ENCODE measurements at regions not wholly inside any gene's neighbourhood (a gene's known extent, or its start where the extent isn't known, plus 50 kb on each side); places are given as distances from the start of the nearest gene placed in this dataset.

DNA sequence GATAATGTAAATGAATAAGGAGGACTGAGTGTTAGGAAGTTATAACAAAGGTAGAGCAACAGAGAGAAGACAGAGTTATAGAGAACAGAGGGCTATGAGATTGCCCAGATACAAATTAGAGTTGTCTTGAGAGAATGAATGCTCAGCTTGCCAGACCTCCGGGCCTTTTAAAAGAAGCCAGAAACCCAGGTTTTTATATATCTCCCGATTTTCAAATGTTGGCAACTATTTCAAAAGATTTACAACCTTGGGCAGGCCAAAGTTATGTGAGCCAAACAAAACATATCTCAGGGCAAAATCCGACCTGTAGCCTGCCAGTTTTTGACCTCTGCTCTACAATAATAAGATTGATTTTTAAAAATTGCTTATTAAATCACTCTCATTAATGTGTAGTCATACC lies 573.1 kb upstream of the SLC10A2 start:
- Histone ChIP-seq H3K36me3 (ENCODE audit: control insufficient read depth in 2 of 2, insufficient read depth in 1 of 2, low read length in 2 of 2) (no peaks in the 10 kb centered on the region), H3K27ac (ENCODE audit: extremely low read depth, low read depth, low read length) (no peak overlapping the region), H3K4me3 (ENCODE audit: low read depth, low read length) (no peak overlapping the region), H3K9me3 (ENCODE audit: control insufficient read depth, insufficient read depth, low read depth, low read length) (no peaks in the 10 kb centered on the region), H3K4me1 (ENCODE audit: control insufficient read depth, insufficient read depth, low read length) (no peaks in the 10 kb centered on the region)
- POLR2A ChIA-PET: no interaction called here
- CTCF ChIA-PET: no interaction called here
- TF ChIP-seq ZNF623 (tag by site-specific recombination; IDR thresholded peaks at IDR 0.05) (no peak), SALL2 (tag by site-specific recombination; IDR thresholded peaks at IDR 0.05; ENCODE audit: borderline replicate concordance) (no peak), ZNF19 (tag by site-specific recombination; IDR thresholded peaks at IDR 0.05; ENCODE audit: low read depth) (no peak), REPIN1 (tag by site-specific recombination; IDR thresholded peaks at IDR 0.05; ENCODE audit: low read depth) (no peak), ZNF776 (tag by site-specific recombination; IDR thresholded peaks at IDR 0.05; ENCODE audit: borderline replicate concordance) (no peak), ZNF311 (tag by site-specific recombination; IDR thresholded peaks at IDR 0.05; ENCODE audit: borderline replicate concordance) (no peak), ZNF621 (tag by site-specific recombination; IDR thresholded peaks at IDR 0.05) (no peak)
- TF ChIP-seq, protein P1, sequence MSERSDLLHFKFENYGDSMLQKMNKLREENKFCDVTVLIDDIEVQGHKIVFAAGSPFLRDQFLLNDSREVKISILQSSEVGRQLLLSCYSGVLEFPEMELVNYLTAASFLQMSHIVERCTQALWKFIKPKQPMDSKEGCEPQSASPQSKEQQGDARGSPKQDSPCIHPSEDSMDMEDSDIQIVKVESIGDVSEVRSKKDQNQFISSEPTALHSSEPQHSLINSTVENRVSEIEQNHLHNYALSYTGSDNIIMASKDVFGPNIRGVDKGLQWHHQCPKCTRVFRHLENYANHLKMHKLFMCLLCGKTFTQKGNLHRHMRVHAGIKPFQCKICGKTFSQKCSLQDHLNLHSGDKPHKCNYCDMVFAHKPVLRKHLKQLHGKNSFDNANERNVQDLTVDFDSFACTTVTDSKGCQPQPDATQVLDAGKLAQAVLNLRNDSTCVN (tag by site-specific recombination; optimal IDR thresholded peaks at IDR 0.05): no peak

DNA sequence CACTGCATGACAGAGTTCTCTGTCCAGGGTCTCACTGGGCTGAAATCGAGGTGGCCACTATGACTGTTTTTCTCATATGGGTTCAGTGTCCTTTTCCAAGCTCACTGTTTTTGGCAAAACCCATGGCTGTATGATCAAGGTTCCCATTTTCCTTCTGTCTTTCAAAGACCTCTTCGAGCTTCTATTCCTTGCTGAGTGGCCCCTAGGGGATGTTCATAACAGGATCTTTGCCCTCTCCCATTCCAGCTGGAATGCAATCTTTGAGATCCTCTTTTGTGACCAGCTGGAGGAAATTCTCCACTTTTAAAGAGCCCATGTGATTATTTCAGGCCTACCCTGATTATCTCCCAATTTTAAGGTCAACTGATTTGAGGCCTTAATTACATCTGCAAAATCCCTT lies 572.5 kb upstream of the SLC10A2 start:
- Histone ChIP-seq H3K27ac (ENCODE audit: extremely low read depth, low read depth, low read length) (no peak overlapping the region), H3K9me3 (ENCODE audit: control insufficient read depth, insufficient read depth, low read depth, low read length) (no peaks in the 10 kb centered on the region), H3K36me3 (ENCODE audit: control insufficient read depth in 2 of 2, insufficient read depth in 1 of 2, low read length in 2 of 2) (no peaks in the 10 kb centered on the region), H3K4me3 (ENCODE audit: low read depth, low read length) (no peak overlapping the region), H3K4me1 (ENCODE audit: control insufficient read depth, insufficient read depth, low read length) (no peaks in the 10 kb centered on the region)
- TF ChIP-seq ZNF366 (tag by site-specific recombination; conservative IDR thresholded peaks at IDR 0.05): no peak
- no peak for TF ChIP-seq SCRT1 (tag by site-specific recombination; IDR thresholded peaks at IDR 0.05; ENCODE audit: borderline replicate concordance)
- TF ChIP-seq, protein P2, sequence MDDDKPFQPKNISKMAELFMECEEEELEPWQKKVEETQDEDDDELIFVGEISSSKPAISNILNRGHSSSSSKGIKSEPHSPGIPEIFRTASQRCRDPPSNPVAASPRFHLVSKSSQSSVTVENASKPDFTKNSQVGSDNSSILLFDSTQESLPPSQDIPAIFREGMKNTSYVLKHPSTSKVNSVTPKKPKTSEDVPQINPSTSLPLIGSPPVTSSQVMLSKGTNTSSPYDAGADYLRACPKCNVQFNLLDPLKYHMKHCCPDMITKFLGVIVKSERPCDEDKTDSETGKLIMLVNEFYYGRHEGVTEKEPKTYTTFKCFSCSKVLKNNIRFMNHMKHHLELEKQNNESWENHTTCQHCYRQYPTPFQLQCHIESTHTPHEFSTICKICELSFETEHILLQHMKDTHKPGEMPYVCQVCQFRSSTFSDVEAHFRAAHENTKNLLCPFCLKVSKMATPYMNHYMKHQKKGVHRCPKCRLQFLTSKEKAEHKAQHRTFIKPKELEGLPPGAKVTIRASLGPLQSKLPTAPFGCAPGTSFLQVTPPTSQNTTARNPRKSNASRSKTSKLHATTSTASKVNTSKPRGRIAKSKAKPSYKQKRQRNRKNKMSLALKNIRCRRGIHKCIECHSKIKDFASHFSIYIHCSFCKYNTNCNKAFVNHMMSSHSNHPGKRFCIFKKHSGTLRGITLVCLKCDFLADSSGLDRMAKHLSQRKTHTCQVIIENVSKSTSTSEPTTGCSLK (tag by site-specific recombination; IDR thresholded peaks at IDR 0.05): no peak
- TF ChIP-seq MYNN (tag by site-specific recombination; IDR thresholded peaks at IDR 0.05; ENCODE audit: borderline replicate concordance): no peak
- TF ChIP-seq YY1 (tag by site-specific recombination; IDR thresholded peaks at IDR 0.05): no peak
- POLR2A ChIA-PET: no interaction called here
- CTCF ChIA-PET: no interaction called here

DNA sequence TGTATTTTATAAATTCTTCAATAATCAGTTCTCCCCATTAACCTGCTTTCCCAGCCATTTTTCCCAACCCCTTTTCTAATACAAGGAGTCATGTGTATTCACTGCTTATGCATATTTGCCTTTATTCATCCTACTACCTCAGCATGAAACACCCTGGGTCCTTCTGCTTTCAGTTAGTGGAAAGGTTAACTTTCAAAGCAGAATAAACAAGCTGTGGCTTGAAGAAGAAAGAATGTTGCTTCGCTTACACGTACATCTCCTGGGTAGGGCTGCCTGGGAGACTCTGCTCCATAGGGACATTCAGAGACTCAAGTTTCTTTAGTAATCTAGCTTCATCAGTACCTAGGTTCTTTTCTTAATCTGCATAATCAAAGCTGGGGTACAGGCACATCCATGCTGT lies 567.8 kb upstream of the SLC10A2 start:
- no peak for TF ChIP-seq ZNF341 (tag by site-specific recombination; IDR thresholded peaks at IDR 0.05; ENCODE audit: low read depth)
- TF ChIP-seq YY1 (tag by site-specific recombination; IDR thresholded peaks at IDR 0.05): no peak
- TF ChIP-seq ZNF830 (tag by site-specific recombination; IDR thresholded peaks at IDR 0.05; ENCODE audit: low read depth): no peak
- no peak for TF ChIP-seq ZNF140 (tag by site-specific recombination; IDR thresholded peaks at IDR 0.05)
- TF ChIP-seq ZNF843 (tag by site-specific recombination; IDR thresholded peaks at IDR 0.05): no peak
- TF ChIP-seq ZNF155 (tag by site-specific recombination; IDR thresholded peaks at IDR 0.05): no peak
- TF ChIP-seq HOXA7 (CRISPR knock-in tag; IDR thresholded peaks at IDR 0.05; ENCODE audit: borderline replicate concordance): no peak
- TF ChIP-seq ZNF677 (tag by site-specific recombination; IDR thresholded peaks at IDR 0.05): no peak
- TF ChIP-seq, protein P3, sequence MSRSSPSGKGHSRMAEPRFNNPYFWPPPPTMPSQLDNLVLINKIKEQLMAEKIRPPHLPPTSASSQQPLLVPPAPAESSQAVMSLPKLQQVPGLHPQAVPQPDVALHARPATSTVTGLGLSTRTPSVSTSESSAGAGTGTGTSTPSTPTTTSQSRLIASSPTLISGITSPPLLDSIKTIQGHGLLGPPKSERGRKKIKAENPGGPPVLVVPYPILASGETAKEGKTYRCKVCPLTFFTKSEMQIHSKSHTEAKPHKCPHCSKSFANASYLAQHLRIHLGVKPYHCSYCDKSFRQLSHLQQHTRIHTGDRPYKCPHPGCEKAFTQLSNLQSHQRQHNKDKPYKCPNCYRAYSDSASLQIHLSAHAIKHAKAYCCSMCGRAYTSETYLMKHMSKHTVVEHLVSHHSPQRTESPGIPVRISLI (tag by site-specific recombination; IDR thresholded peaks at IDR 0.05): no peak
- TF ChIP-seq ZNF16 (tag by site-specific recombination; IDR thresholded peaks at IDR 0.05; ENCODE audit: low read depth): no peak
- TF ChIP-seq, protein P4, sequence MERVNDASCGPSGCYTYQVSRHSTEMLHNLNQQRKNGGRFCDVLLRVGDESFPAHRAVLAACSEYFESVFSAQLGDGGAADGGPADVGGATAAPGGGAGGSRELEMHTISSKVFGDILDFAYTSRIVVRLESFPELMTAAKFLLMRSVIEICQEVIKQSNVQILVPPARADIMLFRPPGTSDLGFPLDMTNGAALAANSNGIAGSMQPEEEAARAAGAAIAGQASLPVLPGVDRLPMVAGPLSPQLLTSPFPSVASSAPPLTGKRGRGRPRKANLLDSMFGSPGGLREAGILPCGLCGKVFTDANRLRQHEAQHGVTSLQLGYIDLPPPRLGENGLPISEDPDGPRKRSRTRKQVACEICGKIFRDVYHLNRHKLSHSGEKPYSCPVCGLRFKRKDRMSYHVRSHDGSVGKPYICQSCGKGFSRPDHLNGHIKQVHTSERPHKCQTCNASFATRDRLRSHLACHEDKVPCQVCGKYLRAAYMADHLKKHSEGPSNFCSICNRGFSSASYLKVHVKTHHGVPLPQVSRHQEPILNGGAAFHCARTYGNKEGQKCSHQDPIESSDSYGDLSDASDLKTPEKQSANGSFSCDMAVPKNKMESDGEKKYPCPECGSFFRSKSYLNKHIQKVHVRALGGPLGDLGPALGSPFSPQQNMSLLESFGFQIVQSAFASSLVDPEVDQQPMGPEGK (tag by site-specific recombination; IDR thresholded peaks at IDR 0.05): no peak
- no peak for TF ChIP-seq ZNF623 (tag by site-specific recombination; IDR thresholded peaks at IDR 0.05)
- no peaks in the 10 kb centered on the region for H3K9me3 ChIP-seq (ENCODE audit: control insufficient read depth, insufficient read depth, low read depth, low read length)
- no peak overlapping the region for H3K4me3 ChIP-seq (ENCODE audit: low read depth, low read length)
- ChIA-PET POLR2A (no interaction called here), CTCF (no interaction called here)
- H3K4me1 ChIP-seq (ENCODE audit: control insufficient read depth, insufficient read depth, low read length): no peaks in the 10 kb centered on the region
- H3K36me3 ChIP-seq (ENCODE audit: control insufficient read depth in 2 of 2, insufficient read depth in 1 of 2, low read length in 2 of 2): no peaks in the 10 kb centered on the region
- no peak overlapping the region for H3K27ac ChIP-seq (ENCODE audit: extremely low read depth, low read depth, low read length)
